ENCODE measurements at regions not wholly inside any gene's neighbourhood (a gene's known extent, or its start where the extent isn't known, plus 50 kb on each side); places are given as distances from the start of the nearest gene placed in this dataset.

- no peak for TF ChIP-seq FOS (IDR thresholded peaks at IDR 0.05; ENCODE audit: low read depth, low read length)
- TF ChIP-seq, protein P1, sequence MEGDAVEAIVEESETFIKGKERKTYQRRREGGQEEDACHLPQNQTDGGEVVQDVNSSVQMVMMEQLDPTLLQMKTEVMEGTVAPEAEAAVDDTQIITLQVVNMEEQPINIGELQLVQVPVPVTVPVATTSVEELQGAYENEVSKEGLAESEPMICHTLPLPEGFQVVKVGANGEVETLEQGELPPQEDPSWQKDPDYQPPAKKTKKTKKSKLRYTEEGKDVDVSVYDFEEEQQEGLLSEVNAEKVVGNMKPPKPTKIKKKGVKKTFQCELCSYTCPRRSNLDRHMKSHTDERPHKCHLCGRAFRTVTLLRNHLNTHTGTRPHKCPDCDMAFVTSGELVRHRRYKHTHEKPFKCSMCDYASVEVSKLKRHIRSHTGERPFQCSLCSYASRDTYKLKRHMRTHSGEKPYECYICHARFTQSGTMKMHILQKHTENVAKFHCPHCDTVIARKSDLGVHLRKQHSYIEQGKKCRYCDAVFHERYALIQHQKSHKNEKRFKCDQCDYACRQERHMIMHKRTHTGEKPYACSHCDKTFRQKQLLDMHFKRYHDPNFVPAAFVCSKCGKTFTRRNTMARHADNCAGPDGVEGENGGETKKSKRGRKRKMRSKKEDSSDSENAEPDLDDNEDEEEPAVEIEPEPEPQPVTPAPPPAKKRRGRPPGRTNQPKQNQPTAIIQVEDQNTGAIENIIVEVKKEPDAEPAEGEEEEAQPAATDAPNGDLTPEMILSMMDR (conservative IDR thresholded peaks at IDR 0.05; ENCODE audit: low read depth, low read length): no peak
- no peak for TF ChIP-seq POLR2A (IDR thresholded peaks at IDR 0.05; ENCODE audit: low read depth, low read length)
- TF ChIP-seq, protein P2, sequence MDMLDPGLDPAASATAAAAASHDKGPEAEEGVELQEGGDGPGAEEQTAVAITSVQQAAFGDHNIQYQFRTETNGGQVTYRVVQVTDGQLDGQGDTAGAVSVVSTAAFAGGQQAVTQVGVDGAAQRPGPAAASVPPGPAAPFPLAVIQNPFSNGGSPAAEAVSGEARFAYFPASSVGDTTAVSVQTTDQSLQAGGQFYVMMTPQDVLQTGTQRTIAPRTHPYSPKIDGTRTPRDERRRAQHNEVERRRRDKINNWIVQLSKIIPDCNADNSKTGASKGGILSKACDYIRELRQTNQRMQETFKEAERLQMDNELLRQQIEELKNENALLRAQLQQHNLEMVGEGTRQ (IDR thresholded peaks at IDR 0.05; ENCODE audit: low read depth, low read length): no peak
- no peak for TF ChIP-seq RAD21 (IDR thresholded peaks at IDR 0.05; ENCODE audit: low read length)
- TF ChIP-seq CEBPB (IDR thresholded peaks at IDR 0.05; ENCODE audit: low read depth, low read length): no peak
- TF ChIP-seq RCOR1 (IDR thresholded peaks at IDR 0.05; ENCODE audit: insufficient replicate concordance, low read length): no peak
- no peak for TF ChIP-seq MXI1 (IDR thresholded peaks at IDR 0.05; ENCODE audit: borderline replicate concordance, low read depth, low read length)
- no peak for TF ChIP-seq BHLHE40 (IDR thresholded peaks at IDR 0.05; ENCODE audit: low read depth, low read length)
- TF ChIP-seq SMC3 (IDR thresholded peaks at IDR 0.05; ENCODE audit: low read depth, low read length): no peak
- no peak for TF ChIP-seq RFX5 (IDR thresholded peaks at IDR 0.05; ENCODE audit: low read depth, low read length)
Observed at GRCh38 chr6:137776256-137776655, 90.8 kb upstream of the TNFAIP3 start.
